Liver (tissue), 8 donors: ENCODE measurements at regions not wholly inside any gene's neighbourhood (a gene's known extent, or its start where the extent isn't known, plus 50 kb on each side); places are given as distances from the start of the nearest gene placed in this dataset.

Experiments
- DNase-seq: peaks from one replicate; pipeline ENCODE4 v3.0.0-alpha.2; 2017; ENCODE audit warnings: low spot score
- H3K27ac ChIP-seq, 2 donors: one replicate each; pipeline ENCODE4 v1.7.0; 2013; ENCODE audit warnings: inconsistent platforms in 2 of 2, low read length in 2 of 2, control low read depth in 1 of 2, low read depth in 1 of 2, mild to moderate bottlenecking in 1 of 2
- H3K27me3 ChIP-seq, 4 donors: one replicate each; pipeline versions ENCODE4 v1.6.1 to v1.7.0; 2013; ENCODE audit warnings: low read length in 3 of 4, inconsistent platforms in 1 of 4, mild to moderate bottlenecking in 1 of 4, moderate library complexity in 1 of 4; ENCODE audit not compliant: control insufficient read depth in 4 of 4, insufficient read depth in 4 of 4
- H3K36me3 ChIP-seq, 4 donors: one replicate each; pipeline versions ENCODE4 v1.6.1 to v1.7.0; 2013; ENCODE audit warnings: low read length in 3 of 4, mild to moderate bottlenecking in 3 of 4, low read depth in 1 of 4, moderate library complexity in 1 of 4; ENCODE audit not compliant: control insufficient read depth in 4 of 4, insufficient read depth in 3 of 4
- H3K4me1 ChIP-seq, 4 donors: one replicate each; pipeline versions ENCODE4 v1.6.1 to v1.7.0; 2013; ENCODE audit warnings: low read length in 3 of 4, mild to moderate bottlenecking in 3 of 4, moderate library complexity in 1 of 4; ENCODE audit not compliant: control insufficient read depth in 4 of 4, insufficient read depth in 4 of 4
- H3K4me3 ChIP-seq, 3 donors: one replicate each; pipeline versions ENCODE4 v1.6.1 to v1.7.0; 2013; ENCODE audit warnings: low read length in 3 of 3, control low read depth in 1 of 3, low read depth in 1 of 3, mild to moderate bottlenecking in 1 of 3
- H3K9ac ChIP-seq, 2 donors: one replicate each; pipeline ENCODE4 v1.7.0; 2013; ENCODE audit warnings: low read length in 2 of 2, mild to moderate bottlenecking in 2 of 2, moderate library complexity in 2 of 2, control low read depth in 1 of 2, low read depth in 1 of 2
- H3K9me3 ChIP-seq, 4 donors: one replicate each; pipeline versions ENCODE4 v1.6.1 to v1.7.0; 2013; ENCODE audit warnings: low read length in 3 of 4; ENCODE audit not compliant: control insufficient read depth in 4 of 4
- ATF3 ChIP-seq: IDR thresholded peaks from 2 replicates; pipeline ENCODE4 v1.6.1; 2016; ENCODE audit warnings: antibody characterized with exemption
- CTCF ChIP-seq: fragments of 150-350 bp; IDR thresholded peaks from 2 replicates; pipeline ENCODE4 v1.5.1; 2017; ENCODE audit warnings: improper control_type of control experiment, low read depth, low read length; ENCODE audit not compliant: missing input control
- GABPA ChIP-seq, 2 donors: IDR thresholded peaks in 1 of 2; conservative IDR thresholded peaks in 1 of 2; 2 replicates each; pipeline ENCODE4 v1.6.1; 2016; ENCODE audit warnings: antibody characterized with exemption in 2 of 2, mild to moderate bottlenecking in 1 of 2, moderate library complexity in 1 of 2
- HNF4G ChIP-seq: IDR thresholded peaks from 2 replicates; pipeline ENCODE4 v1.6.1; 2016; ENCODE audit warnings: antibody characterized with exemption
- RAD21 ChIP-seq, 2 donors: IDR thresholded peaks; 2 replicates each; pipeline ENCODE4 v1.6.1; 2016; ENCODE audit warnings: antibody characterized with exemption in 2 of 2, mild to moderate bottlenecking in 2 of 2
- RXRA ChIP-seq, 2 donors: IDR thresholded peaks; 2 replicates each; pipeline ENCODE4 v1.6.1; 2017 to 2018; ENCODE audit warnings: antibody characterized with exemption in 2 of 2, mild to moderate bottlenecking in 1 of 2
- YY1 ChIP-seq: IDR thresholded peaks from 2 replicates; pipeline ENCODE4 v1.6.1; 2016; ENCODE audit warnings: antibody characterized with exemption, mild to moderate bottlenecking
- ZBTB33 ChIP-seq: IDR thresholded peaks from 2 replicates; pipeline ENCODE4 v1.6.1; 2016; ENCODE audit warnings: antibody characterized with exemption
- WGBS: extraction: QIAGEN DNeasy Blood & Tissue Kit; methylation state at CpG from one replicate; pipeline ENCODE4 v1.1.7; 2013; 5-methylcytosine and 5-hydroxymethylcytosine counted together
- donor health status: healthy.
- donor health status: healthy.
- donor health status: healthy.
- donor health status: healthy.
- donor health status: healthy.

- H3K27ac ChIP-seq: no peak overlapping the region
- no peaks in the 10 kb centered on the region for H3K4me1 ChIP-seq
- peaks cover 0 to 29% (median 2%) of the 10 kb centered on the region in 4 donors for H3K27me3 ChIP-seq
- no peaks in the 10 kb centered on the region for H3K9me3 ChIP-seq
- TF ChIP-seq RAD21 (IDR thresholded peaks at IDR 0.05): peak; percentile 77 to 81
- peak; percentile 62 for TF ChIP-seq CTCF
- no peak for TF ChIP-seq YY1
- H3K36me3 ChIP-seq: no peaks in the 10 kb centered on the region
- WGBS: 42% methylated on average over 28 of the region's 28 CpGs
- no peak overlapping the region for H3K9ac ChIP-seq
- DNase-seq: peak; percentile 43
- H3K4me3 ChIP-seq: no peak overlapping the region
Measured at GRCh38 chr17:79388556-79389295, 222.1 kb downstream of the RBFOX3 start.

DNA sequence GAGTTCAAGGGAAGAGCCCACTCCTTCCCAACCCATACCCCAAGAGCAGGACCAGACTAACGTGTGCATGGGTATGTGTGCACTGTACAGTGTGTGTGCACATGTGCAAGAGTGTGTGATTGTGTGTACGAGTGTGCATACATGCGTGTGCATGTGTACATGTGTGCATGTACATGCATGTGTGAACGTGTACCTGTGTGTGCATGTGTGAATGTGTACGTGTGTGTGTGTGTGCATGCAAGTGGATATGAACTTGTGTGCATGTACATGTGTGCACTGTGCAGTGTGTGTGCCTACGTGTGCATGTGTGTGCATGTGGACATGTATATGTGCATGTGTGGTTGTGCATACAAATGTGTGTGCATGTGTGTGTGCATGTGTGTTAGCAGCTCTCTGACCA lies 223.1 kb downstream of the RBFOX3 start:
- H3K27me3 ChIP-seq: peaks cover 0 to 22% (median 2%) of the 10 kb centered on the region in 4 donors
- DNase-seq: no peak
- H3K36me3 ChIP-seq: no peaks in the 10 kb centered on the region
- no peak overlapping the region for H3K4me3 ChIP-seq
- no peak overlapping the region for H3K27ac ChIP-seq
- 59% methylated on average over 6 of the region's 6 CpGs for WGBS
- no peaks in the 10 kb centered on the region for H3K4me1 ChIP-seq
- TF ChIP-seq ZBTB33 (no peak), HNF4G (no peak)
- no peaks in the 10 kb centered on the region for H3K9me3 ChIP-seq
- H3K9ac ChIP-seq: no peak overlapping the region

DNA sequence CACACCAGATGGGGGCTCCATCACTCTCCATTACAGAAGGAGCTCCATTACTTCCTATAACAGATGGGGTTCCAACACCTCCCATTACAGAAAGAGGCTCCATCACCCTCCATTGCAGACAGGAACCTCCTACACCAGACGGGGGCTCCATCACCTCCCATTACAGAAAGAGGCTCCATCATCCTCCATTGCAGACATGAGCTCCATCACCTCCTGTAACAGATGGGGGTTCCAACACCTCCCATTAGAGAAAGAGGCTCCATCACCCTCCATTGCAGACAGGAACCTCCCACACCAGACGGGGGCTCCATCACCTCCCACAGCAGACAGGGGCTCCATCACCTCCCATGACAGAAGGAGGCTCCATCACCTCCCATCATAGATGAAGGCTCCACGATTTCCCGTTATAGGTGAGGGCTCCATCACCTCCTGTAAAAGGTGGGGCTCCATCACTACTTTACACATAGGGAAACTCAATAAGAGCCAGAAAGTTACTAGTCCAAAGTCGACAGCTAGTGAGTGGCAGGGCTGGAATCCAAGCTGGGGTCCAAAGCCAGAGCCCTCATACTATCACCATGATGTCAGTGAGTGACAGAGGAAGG lies 224.8 kb downstream of the RBFOX3 start:
- H3K36me3 ChIP-seq: no peaks in the 10 kb centered on the region
- no peak overlapping the region for H3K27ac ChIP-seq
- WGBS: 79% methylated on average over 5 of the region's 5 CpGs
- no peak overlapping the region for H3K4me3 ChIP-seq
- TF ChIP-seq GABPA (IDR thresholded peaks at IDR 0.05 in 1 of 2, conservative IDR thresholded peaks at IDR 0.05 in 1 of 2) (no peak), RXRA (IDR thresholded peaks at IDR 0.05) (no peak), ATF3 (no peak)
- peaks cover 0 to 13% (median 1%) of the 10 kb centered on the region in 4 donors for H3K27me3 ChIP-seq
- no peak for DNase-seq
- H3K9ac ChIP-seq: no peak overlapping the region
- H3K4me1 ChIP-seq: no peaks in the 10 kb centered on the region
- H3K9me3 ChIP-seq: no peaks in the 10 kb centered on the region
